Esophagus squamous epithelium (tissue), 4 donors: ENCODE measurements at regions not wholly inside any gene's neighbourhood (a gene's known extent, or its start where the extent isn't known, plus 50 kb on each side); places are given as distances from the start of the nearest gene placed in this dataset.

Source experiments
- POLR2A ChIP-seq, 4 donors: fragments of 450-650 bp; IDR thresholded peaks; one replicate each; pipeline ENCODE4 v1.6.1; 2017; ENCODE audit warnings: antibody characterized with exemption in 4 of 4, mild to moderate bottlenecking in 4 of 4, moderate library complexity in 3 of 4
- TF ChIP-seq, protein P1 (sequence below), 6 experiments: fragments of 450-650 bp in 4 of 6; fragments of 200-600 bp in 2 of 6; sonication (generic) in 2 of 6; IDR thresholded peaks; one replicate each; pipeline ENCODE4 v1.5.1; 2016 to 2019; ENCODE audit warnings: antibody characterized with exemption in 6 of 6, mild to moderate bottlenecking in 4 of 6, moderate library complexity in 4 of 6

DNA sequence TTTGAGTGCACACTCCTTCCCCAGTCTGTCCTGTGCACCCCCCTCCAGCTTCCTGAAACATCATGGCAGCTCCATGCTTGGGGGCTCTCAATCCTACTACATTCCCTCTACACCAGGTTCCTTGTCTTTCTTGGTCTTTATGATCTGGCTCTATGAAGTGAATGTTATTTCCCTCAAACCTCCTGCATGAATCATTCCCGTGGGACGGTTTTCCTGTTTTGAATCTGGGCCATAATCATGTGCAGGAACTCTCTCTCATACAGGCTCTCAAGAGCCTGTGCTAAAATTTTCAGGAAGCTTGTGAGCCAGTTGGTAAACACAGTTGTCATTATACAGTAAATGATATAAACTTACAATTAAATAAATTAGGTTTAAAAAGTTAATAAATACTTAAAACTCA, 89.8 kb upstream of the KCNE2 start:
- TF ChIP-seq, protein P1, sequence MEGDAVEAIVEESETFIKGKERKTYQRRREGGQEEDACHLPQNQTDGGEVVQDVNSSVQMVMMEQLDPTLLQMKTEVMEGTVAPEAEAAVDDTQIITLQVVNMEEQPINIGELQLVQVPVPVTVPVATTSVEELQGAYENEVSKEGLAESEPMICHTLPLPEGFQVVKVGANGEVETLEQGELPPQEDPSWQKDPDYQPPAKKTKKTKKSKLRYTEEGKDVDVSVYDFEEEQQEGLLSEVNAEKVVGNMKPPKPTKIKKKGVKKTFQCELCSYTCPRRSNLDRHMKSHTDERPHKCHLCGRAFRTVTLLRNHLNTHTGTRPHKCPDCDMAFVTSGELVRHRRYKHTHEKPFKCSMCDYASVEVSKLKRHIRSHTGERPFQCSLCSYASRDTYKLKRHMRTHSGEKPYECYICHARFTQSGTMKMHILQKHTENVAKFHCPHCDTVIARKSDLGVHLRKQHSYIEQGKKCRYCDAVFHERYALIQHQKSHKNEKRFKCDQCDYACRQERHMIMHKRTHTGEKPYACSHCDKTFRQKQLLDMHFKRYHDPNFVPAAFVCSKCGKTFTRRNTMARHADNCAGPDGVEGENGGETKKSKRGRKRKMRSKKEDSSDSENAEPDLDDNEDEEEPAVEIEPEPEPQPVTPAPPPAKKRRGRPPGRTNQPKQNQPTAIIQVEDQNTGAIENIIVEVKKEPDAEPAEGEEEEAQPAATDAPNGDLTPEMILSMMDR (IDR thresholded peaks at IDR 0.05) = no peak
- TF ChIP-seq POLR2A (IDR thresholded peaks at IDR 0.05) = no peak
